Heart left ventricle (tissue), 13 donors: ENCODE measurements at regions not wholly inside any gene's neighbourhood (a gene's known extent, or its start where the extent isn't known, plus 50 kb on each side); places are given as distances from the start of the nearest gene placed in this dataset.
"Not testable (repeated sequence)": the region's sequence is repeated elsewhere in the genome, so short reads cannot be mapped to it uniquely, and the experiment has no call there.

Experiments used
- CTCF ChIP-seq, 12 donors: fragments of 200-600 bp; sonication (generic) in 4 of 12; IDR thresholded peaks; one replicate each; pipeline versions ENCODE4 v1.5.0 to v1.8.0; 2018 to 2022; ENCODE audit warnings: antibody characterized with exemption in 12 of 12, mild to moderate bottlenecking in 5 of 12
- POLR2A ChIP-seq, 2 donors: fragments of 450-650 bp; IDR thresholded peaks; one replicate each; pipeline ENCODE4 v1.6.1; 2017; ENCODE audit warnings: antibody characterized with exemption in 2 of 2, mild to moderate bottlenecking in 2 of 2, moderate library complexity in 2 of 2
- donor health status: ischemic (EF 13 %, LVEDD 7.1; RV severe dilation, severe dysfunction).
- donor health status: DM: no; HTN: yes; CAD: no.
- donor health status: DM: no; HTN: no; CAD: no.
- donor health status: ischemic (EF 25% LVEDD 6.9; RV normal size, moderate dysfunction).
- donor health status: ischemic (EF 25% LVEDD 5.7; RV mildly dilated, moderate dysfunction).
- donor health status: ischemic (EF 35%, LVEDD 5.7; RV mildly dilated, moderate dysfunction).
- donor health status: nonischemic (EF 11% LVEDD 7.7; RV severe dilation, severe dysfunction).
- donor health status: DM: yes; HTN: yes; CAD: no.
- donor health status: PGD.
- donor health status: ischemic (EF 29% LVEDD 5.4; RV normal size, mild dysfunction).
- donor health status: nonischemic (EF 23%, LVEDD 6.1; RV moderate dilation, normal function).

- TF ChIP-seq POLR2A, CTCF (IDR thresholded peaks at IDR 0.05): not testable (repeated sequence)
Observed at GRCh38 chr2:194787071-194787470, 870.0 kb upstream of the SLC39A10 start.
